Activated T-cell treated with anti-CD3 and anti-CD28 coated beads, Interleukin-2, amount 50 U/mL, for 4 hours (primary cell): ENCODE measurements at regions not wholly inside any gene's neighbourhood (a gene's known extent, or its start where the extent isn't known, plus 50 kb on each side); places are given as distances from the start of the nearest gene placed in this dataset.

ENCODE experiments used
- ATAC-seq, 2 donors: fragments of 200-7000 bp; cut with Tn5 transposase; one replicate each; pipeline ENCODE4 v1.10.0; 2021
- DNase-seq: peaks from one replicate; pipeline ENCODE4 v3.0.0-alpha.2; 2020
- H3K27me3 Mint-ChIP-seq: one replicate; pipeline ENCODE4 v1.8.0; 2021; ENCODE audit warnings: low read depth, mixed read lengths
- H3K36me3 Mint-ChIP-seq: one replicate; pipeline ENCODE4 v1.8.0; 2022; ENCODE audit warnings: mixed read lengths; ENCODE audit not compliant: insufficient read depth
- H3K4me1 Mint-ChIP-seq: one replicate; pipeline ENCODE4 v1.8.0; 2021; ENCODE audit warnings: low read depth, mixed read lengths
- H3K4me3 Mint-ChIP-seq: one replicate; pipeline ENCODE4 v1.8.0; 2021; ENCODE audit warnings: mild to moderate bottlenecking, moderate library complexity, mixed read lengths
- H3K9me3 Mint-ChIP-seq: one replicate; pipeline ENCODE4 v1.8.0; 2021; ENCODE audit warnings: mixed read lengths

DNA sequence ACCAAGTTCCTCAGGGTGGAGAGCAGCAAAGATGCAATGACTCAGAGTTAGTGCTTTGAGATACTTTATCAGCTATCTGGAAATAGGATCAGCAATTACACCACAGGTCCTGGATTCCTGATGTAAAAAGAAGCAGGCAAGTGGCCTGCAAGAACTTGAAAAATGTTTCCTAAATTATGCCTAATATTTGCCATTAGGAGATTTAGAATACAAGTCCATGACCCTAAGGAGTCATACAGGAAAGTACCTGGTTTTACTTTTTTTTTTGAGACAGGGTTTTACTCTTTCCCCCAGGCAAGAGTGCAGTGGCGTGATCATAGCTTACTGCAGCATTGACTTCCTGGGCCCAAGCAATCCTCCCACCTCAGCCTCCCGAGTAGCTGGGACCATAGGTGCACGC lies 78.8 kb upstream of the CRBN start:
- Mint-ChIP-seq H3K9me3 (peaks cover 3% of the 10 kb centered on the region), H3K4me3 (no peak overlapping the region), H3K27me3 (no peaks in the 10 kb centered on the region), H3K4me1 (no peaks in the 10 kb centered on the region), H3K36me3 (no peaks in the 10 kb centered on the region)
- DNase-seq = no peak
- ATAC-seq = no peak

DNA sequence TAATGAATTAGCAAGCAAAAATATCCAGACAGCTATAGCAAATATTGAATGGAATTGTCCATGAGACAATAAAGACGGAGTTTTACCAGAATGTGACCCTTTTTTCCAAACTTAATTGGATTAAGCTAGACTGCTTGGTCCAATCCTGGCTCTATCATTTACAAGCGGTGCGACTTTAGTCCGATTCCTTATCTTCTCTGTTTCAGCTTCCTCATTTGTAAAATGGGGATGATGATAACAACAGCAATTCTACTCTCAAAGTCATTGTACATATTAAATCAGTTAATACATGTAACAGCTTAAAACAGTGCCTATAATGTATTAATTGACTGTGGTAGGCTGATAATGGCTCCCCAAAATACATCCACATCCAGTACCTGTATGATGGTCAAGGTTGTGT lies 62.1 kb upstream of the CRBN start:
- no peak for DNase-seq
- Mint-ChIP-seq H3K9me3 (no peaks in the 10 kb centered on the region), H3K36me3 (no peaks in the 10 kb centered on the region), H3K4me3 (no peak overlapping the region), H3K4me1 (no peaks in the 10 kb centered on the region), H3K27me3 (no peaks in the 10 kb centered on the region)
- no peak for ATAC-seq

DNA sequence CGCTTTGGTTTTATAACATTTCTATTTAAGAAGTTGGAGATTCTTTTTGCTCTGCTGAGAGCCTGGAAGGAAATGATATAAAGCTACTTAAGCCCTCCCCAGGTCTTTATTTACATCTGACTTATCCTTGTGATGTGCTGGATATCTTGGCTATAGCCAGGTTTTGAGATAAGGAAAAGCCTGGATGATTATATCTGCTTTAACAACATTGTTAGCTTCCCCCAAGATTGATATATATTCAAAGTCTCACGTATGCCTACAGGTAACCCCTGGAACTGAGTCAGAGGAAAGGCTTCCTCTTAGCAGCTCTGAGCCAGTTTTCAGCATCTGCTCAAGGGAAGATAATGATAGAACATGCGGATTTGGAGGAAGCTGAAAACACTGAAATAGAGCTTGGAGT lies 61.5 kb upstream of the CRBN start:
- Mint-ChIP-seq H3K9me3 (no peaks in the 10 kb centered on the region), H3K4me3 (no peak overlapping the region), H3K4me1 (no peaks in the 10 kb centered on the region), H3K27me3 (no peaks in the 10 kb centered on the region), H3K36me3 (no peaks in the 10 kb centered on the region)
- ATAC-seq = no peak
- DNase-seq = no peak

DNA sequence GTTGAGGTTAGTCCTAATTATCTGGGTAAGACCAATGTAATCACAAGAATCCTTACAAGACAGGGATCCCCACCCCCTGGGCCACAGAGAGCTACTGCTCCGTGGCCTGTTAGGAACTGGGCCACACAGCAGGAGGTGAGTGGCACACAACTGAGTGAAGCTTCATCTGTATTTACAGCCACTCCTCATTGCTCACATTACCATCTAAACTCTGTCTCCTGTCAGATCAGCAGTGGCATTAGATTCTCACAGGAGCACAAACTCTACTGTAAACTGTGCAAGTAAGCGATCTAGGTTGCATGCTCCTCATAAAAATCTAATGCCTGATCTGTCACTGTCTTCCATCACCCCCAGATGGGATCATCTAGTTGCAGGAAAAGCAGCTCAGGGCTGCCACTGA lies 58.5 kb upstream of the CRBN start:
- Mint-ChIP-seq H3K9me3 (no peaks in the 10 kb centered on the region), H3K4me1 (no peaks in the 10 kb centered on the region), H3K4me3 (no peak overlapping the region), H3K36me3 (no peaks in the 10 kb centered on the region), H3K27me3 (no peaks in the 10 kb centered on the region)
- DNase-seq = no peak
- no peak for ATAC-seq

DNA sequence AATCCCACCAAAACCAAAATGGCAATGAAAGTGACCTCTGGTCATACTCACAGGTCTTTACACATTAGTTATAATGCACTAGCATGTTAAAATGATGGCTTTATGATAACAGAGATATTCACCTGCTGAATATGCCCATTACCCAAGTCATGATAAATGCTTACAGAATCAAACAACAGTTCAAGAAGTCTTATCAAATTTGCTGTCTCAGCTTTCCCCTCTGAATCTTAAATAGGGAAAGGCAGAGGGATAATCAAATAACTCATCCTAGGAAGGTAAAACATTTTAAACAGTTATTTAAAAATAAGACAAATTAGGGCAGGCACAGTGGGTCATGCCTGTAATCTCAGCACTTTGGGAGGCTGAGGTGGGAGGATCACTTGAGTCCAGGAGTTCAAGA lies 52.8 kb upstream of the CRBN start:
- DNase-seq = no peak
- no peaks in the 10 kb centered on the region for H3K36me3 Mint-ChIP-seq
- H3K4me1 Mint-ChIP-seq = no peaks in the 10 kb centered on the region
- ATAC-seq = no peak
- no peaks in the 10 kb centered on the region for H3K27me3 Mint-ChIP-seq
- H3K4me3 Mint-ChIP-seq = no peak overlapping the region
- H3K9me3 Mint-ChIP-seq = peaks cover 3% of the 10 kb centered on the region
